ENCODE measurements at regions not wholly inside any gene's neighbourhood (a gene's known extent, or its start where the extent isn't known, plus 50 kb on each side); places are given as distances from the start of the nearest gene placed in this dataset.

GRCh38 chr3:31285833-31286486, 246.8 kb upstream of the STT3B start:
- TF ChIP-seq EZH2 (IDR thresholded peaks at IDR 0.05; ENCODE audit: borderline replicate concordance), result no peak
- no peak for TF ChIP-seq EZH2phosphoT487 (IDR thresholded peaks at IDR 0.05; ENCODE audit: low read depth, severe bottlenecking, unreplicated experiment)
- no peak for TF ChIP-seq CTCF (IDR thresholded peaks at IDR 0.05; ENCODE audit: poor library complexity)
- H3K79me2 ChIP-seq, result no peaks in the 10 kb centered on the region
- no peak overlapping the region for H3K27ac ChIP-seq
- no peaks in the 10 kb centered on the region for H4K20me1 ChIP-seq (ENCODE audit: insufficient read depth, poor library complexity, severe bottlenecking)
- H2AFZ ChIP-seq, result no peak overlapping the region
- H3K27me3 ChIP-seq, result no peaks in the 10 kb centered on the region
- H3K4me1 ChIP-seq (ENCODE audit: insufficient read depth), result peaks cover 17% of the 10 kb centered on the region
- no peak overlapping the region for H3K4me3 ChIP-seq
- no peaks in the 10 kb centered on the region for H3K9me2 ChIP-seq (replicated peaks; ENCODE audit: insufficient read depth)
- no peak overlapping the region for H3K4me2 ChIP-seq
- H3K36me3 ChIP-seq (replicated peaks; ENCODE audit: insufficient read depth, low read depth), result no peaks in the 10 kb centered on the region
- no peaks in the 10 kb centered on the region for H3K9me3 ChIP-seq (ENCODE audit: low read depth)
- 77% methylated on average over 2 of the region's 2 CpGs for WGBS (ENCODE audit: low lambda C conversion rate, missing lambda C conversion rate)
- DNase-seq (ENCODE audit: low spot score), result no peak

- H3K4me1 ChIP-seq (ENCODE audit: insufficient read depth), result peaks cover 17% of the 10 kb centered on the region
- no peaks in the 10 kb centered on the region for H3K9me3 ChIP-seq (ENCODE audit: low read depth)
- TF ChIP-seq EZH2 (IDR thresholded peaks at IDR 0.05; ENCODE audit: borderline replicate concordance), result no peak
- TF ChIP-seq CTCF (IDR thresholded peaks at IDR 0.05; ENCODE audit: poor library complexity), result no peak
- TF ChIP-seq EZH2phosphoT487 (IDR thresholded peaks at IDR 0.05; ENCODE audit: low read depth, severe bottlenecking, unreplicated experiment), result no peak
- H3K79me2 ChIP-seq, result no peaks in the 10 kb centered on the region
- H3K9me2 ChIP-seq (replicated peaks; ENCODE audit: insufficient read depth), result no peaks in the 10 kb centered on the region
- 63% methylated on average over 9 of the region's 9 CpGs for WGBS (ENCODE audit: low lambda C conversion rate, missing lambda C conversion rate)
- H4K20me1 ChIP-seq (ENCODE audit: insufficient read depth, poor library complexity, severe bottlenecking), result no peaks in the 10 kb centered on the region
- H3K36me3 ChIP-seq (replicated peaks; ENCODE audit: insufficient read depth, low read depth), result no peaks in the 10 kb centered on the region
- H3K4me3 ChIP-seq, result no peak overlapping the region
- peak overlapping the region; percentile 55 for H3K27ac ChIP-seq
- no peak overlapping the region for H2AFZ ChIP-seq
- no peaks in the 10 kb centered on the region for H3K27me3 ChIP-seq
- no peak for DNase-seq (ENCODE audit: low spot score)
- H3K4me2 ChIP-seq, result peak overlapping the region; percentile 24
Observed at GRCh38 chr3:31288224-31288623, 244.5 kb upstream of the STT3B start.

GRCh38 chr3:31288641-31289100, 244.1 kb upstream of the STT3B start:
- Histone ChIP-seq H3K4me1 (ENCODE audit: insufficient read depth) (peaks cover 17% of the 10 kb centered on the region), H3K4me2 (peak overlapping the region; percentile 24), H4K20me1 (ENCODE audit: insufficient read depth, poor library complexity, severe bottlenecking) (no peaks in the 10 kb centered on the region), H3K27me3 (no peaks in the 10 kb centered on the region), H3K4me3 (no peak overlapping the region), H3K9me3 (ENCODE audit: low read depth) (no peaks in the 10 kb centered on the region), H2AFZ (no peak overlapping the region), H3K27ac (peak overlapping the region; percentile 55), H3K9me2 (replicated peaks; ENCODE audit: insufficient read depth) (no peaks in the 10 kb centered on the region), H3K36me3 (replicated peaks; ENCODE audit: insufficient read depth, low read depth) (no peaks in the 10 kb centered on the region), H3K79me2 (no peaks in the 10 kb centered on the region)
- DNase-seq (ENCODE audit: low spot score), result peak; percentile 64
- 7% methylated on average over 8 of the region's 8 CpGs for WGBS (ENCODE audit: low lambda C conversion rate, missing lambda C conversion rate)
- no peak for TF ChIP-seq CTCF (IDR thresholded peaks at IDR 0.05; ENCODE audit: poor library complexity)
- TF ChIP-seq EZH2phosphoT487 (IDR thresholded peaks at IDR 0.05; ENCODE audit: low read depth, severe bottlenecking, unreplicated experiment), result no peak
- TF ChIP-seq EZH2 (IDR thresholded peaks at IDR 0.05; ENCODE audit: borderline replicate concordance), result no peak
